ENCODE measurements at regions not wholly inside any gene's neighbourhood (a gene's known extent, or its start where the extent isn't known, plus 50 kb on each side); places are given as distances from the start of the nearest gene placed in this dataset.
A peak's percentile ranks its signal among the peaks of the same experiment; 100 is the strongest.

- no peak overlapping the region for H3K27ac ChIP-seq (replicated peaks in 1 of 4)
- 85% methylated on average over 7 of the region's 8 CpGs for WGBS
- H3K9me3 ChIP-seq: no peaks in the 10 kb centered on the region
- TF ChIP-seq, protein P1, sequence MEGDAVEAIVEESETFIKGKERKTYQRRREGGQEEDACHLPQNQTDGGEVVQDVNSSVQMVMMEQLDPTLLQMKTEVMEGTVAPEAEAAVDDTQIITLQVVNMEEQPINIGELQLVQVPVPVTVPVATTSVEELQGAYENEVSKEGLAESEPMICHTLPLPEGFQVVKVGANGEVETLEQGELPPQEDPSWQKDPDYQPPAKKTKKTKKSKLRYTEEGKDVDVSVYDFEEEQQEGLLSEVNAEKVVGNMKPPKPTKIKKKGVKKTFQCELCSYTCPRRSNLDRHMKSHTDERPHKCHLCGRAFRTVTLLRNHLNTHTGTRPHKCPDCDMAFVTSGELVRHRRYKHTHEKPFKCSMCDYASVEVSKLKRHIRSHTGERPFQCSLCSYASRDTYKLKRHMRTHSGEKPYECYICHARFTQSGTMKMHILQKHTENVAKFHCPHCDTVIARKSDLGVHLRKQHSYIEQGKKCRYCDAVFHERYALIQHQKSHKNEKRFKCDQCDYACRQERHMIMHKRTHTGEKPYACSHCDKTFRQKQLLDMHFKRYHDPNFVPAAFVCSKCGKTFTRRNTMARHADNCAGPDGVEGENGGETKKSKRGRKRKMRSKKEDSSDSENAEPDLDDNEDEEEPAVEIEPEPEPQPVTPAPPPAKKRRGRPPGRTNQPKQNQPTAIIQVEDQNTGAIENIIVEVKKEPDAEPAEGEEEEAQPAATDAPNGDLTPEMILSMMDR (IDR thresholded peaks at IDR 0.05): no peak
- no peak for TF ChIP-seq EP300 (IDR thresholded peaks at IDR 0.05)
- no peak for TF ChIP-seq POLR2A (IDR thresholded peaks at IDR 0.05; ENCODE audit: low read depth)
- TF ChIP-seq POLR2AphosphoS5 (IDR thresholded peaks at IDR 0.05): no peak
- no peak overlapping the region for H3K4me3 ChIP-seq
- no peak for DNase-seq (ENCODE audit: extremely low spot score)
- peaks cover 0 to 4% (median 0%) of the 10 kb centered on the region in 4 donors for H3K27me3 ChIP-seq
- H3K36me3 ChIP-seq: no peaks in the 10 kb centered on the region
- H3K4me1 ChIP-seq: no peaks in the 10 kb centered on the region
- intact Hi-C loops (cut with DNase I): no loop called here
These were observed 59.6 kb upstream of the LINC00305 start for GRCh38 chr18:64208516-64208915.

- DNase-seq (ENCODE audit: extremely low spot score): no peak
These were observed 58.9 kb upstream of the LINC00305 start for GRCh38 chr18:64207820-64208219.

DNA sequence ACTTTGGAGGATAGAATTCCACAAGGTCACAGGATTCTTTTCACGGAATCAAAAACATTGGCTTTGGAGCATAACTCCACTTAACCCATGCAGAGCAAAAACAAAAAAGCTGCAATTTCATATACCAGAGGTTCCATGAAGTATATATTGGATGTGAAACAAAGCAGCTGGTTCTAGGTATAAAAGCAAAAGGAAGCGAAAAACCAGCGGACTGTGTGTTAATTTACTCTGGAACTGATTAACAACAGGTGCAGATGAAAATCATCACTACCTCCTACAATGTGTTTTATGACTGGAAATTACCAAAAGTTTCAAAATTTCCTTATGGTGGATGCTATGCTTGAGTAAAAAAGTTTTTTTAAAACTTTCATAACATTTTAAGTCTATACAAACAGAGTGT, 54.4 kb upstream of the LINC00305 start:
- DNase-seq (ENCODE audit: extremely low spot score): no peak
- 57% methylated on average over 3 of the region's 3 CpGs for WGBS
- intact Hi-C loops (cut with DNase I): no loop called here
- H3K4me1 ChIP-seq: no peaks in the 10 kb centered on the region
- peaks cover 0 to 4% (median 0%) of the 10 kb centered on the region in 4 donors for H3K27me3 ChIP-seq
- no peaks in the 10 kb centered on the region for H3K36me3 ChIP-seq
- H3K9me3 ChIP-seq: no peaks in the 10 kb centered on the region
- no peak overlapping the region for H3K4me3 ChIP-seq
- no peak overlapping the region for H3K27ac ChIP-seq (replicated peaks in 1 of 4)
- TF ChIP-seq POLR2AphosphoS5 (IDR thresholded peaks at IDR 0.05): no peak
- TF ChIP-seq POLR2A (IDR thresholded peaks at IDR 0.05; ENCODE audit: low read depth): no peak

More at GRCh38 chr18:64207820-64208219, 58.9 kb upstream of the LINC00305 start:
- Histone ChIP-seq H3K4me3 (peak overlapping the region in 1 of 4 donors; percentile 32), H3K27me3 (peaks cover 0 to 4% (median 0%) of the 10 kb centered on the region in 4 donors), H3K36me3 (no peaks in the 10 kb centered on the region), H3K4me1 (no peaks in the 10 kb centered on the region), H3K9me3 (no peaks in the 10 kb centered on the region), H3K27ac (replicated peaks in 1 of 4) (no peak overlapping the region)
- 85% methylated on average over 5 of the region's 5 CpGs for WGBS
- TF ChIP-seq POLR2AphosphoS5 (IDR thresholded peaks at IDR 0.05) (no peak), POLR2A (IDR thresholded peaks at IDR 0.05; ENCODE audit: low read depth) (no peak)
- TF ChIP-seq, protein P1 (IDR thresholded peaks at IDR 0.05): no peak
- intact Hi-C loops (cut with DNase I): no loop called here

DNA sequence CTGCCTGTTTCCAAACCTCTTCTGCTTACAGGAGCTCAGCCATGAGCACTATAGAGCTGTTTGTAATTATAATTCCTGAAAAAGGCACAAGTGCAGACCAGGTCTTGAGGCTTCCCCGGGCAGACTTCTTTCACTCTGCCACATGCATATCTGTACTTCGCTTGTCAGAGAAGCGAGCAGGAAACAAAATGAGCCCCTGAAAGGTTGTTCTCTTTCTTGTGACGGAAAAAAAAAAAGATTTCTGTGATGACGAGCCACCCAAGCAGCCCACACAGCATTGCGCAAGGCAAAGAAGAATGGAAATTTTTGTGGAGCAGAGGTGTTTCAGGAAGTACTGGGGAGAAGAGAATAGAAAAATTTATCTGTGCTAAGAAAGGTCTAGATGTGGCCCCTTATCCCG, 54.0 kb upstream of the LINC00305 start:
- no peaks in the 10 kb centered on the region for H3K36me3 ChIP-seq
- intact Hi-C loops (cut with DNase I): no loop called here
- no peak overlapping the region for H3K27ac ChIP-seq (replicated peaks in 1 of 4)
- H3K27me3 ChIP-seq: peaks cover 0 to under 1% (median 0%) of the 10 kb centered on the region in 4 donors
- 56% methylated on average over 7 of the region's 7 CpGs for WGBS
- no peak for TF ChIP-seq EP300 (IDR thresholded peaks at IDR 0.05)
- TF ChIP-seq, protein P1 (IDR thresholded peaks at IDR 0.05): no peak
- no peak for TF ChIP-seq POLR2AphosphoS5 (IDR thresholded peaks at IDR 0.05)
- DNase-seq (ENCODE audit: extremely low spot score): no peak
- no peaks in the 10 kb centered on the region for H3K9me3 ChIP-seq
- H3K4me1 ChIP-seq: no peaks in the 10 kb centered on the region
- no peak overlapping the region for H3K4me3 ChIP-seq

DNA sequence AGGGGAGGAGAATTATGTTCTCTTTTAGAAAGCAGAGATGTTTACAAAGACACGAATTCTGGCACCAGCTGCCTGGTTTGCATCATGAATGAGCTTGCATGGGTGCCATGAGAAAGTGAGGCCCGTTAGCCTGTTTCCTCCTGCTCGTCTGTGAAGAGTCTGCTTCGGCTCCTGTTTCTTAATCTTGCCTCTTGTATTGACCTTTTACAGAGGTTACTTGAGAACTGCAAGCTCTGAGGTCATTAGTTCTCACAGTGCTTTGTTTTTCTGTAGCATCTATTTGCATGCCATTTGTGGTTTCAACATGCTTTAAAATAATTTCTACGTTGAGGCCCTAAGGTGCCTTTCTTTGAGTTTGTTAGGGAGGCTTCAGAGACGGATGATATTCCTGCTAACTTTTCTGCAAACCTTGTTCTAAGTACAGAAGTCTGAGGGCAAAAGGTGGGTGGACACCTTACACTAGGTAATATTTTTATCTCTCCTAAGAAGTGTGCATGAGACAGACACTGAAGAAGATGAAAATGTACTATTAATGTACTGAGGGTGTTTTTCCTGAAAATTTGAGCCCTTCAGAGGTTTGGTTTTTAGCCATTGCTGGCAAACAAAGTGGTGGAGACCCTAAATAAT, 53.4 kb upstream of the LINC00305 start:
- intact Hi-C loops (cut with DNase I): no loop called here
- TF ChIP-seq POLR2A (IDR thresholded peaks at IDR 0.05; ENCODE audit: low read depth): no peak
- no peak for TF ChIP-seq EP300 (IDR thresholded peaks at IDR 0.05)
- TF ChIP-seq, protein P1 (IDR thresholded peaks at IDR 0.05): no peak
- no peak for TF ChIP-seq POLR2AphosphoS5 (IDR thresholded peaks at IDR 0.05)
- H3K27ac ChIP-seq (replicated peaks in 1 of 4): no peak overlapping the region
- no peak overlapping the region for H3K4me3 ChIP-seq
- no peaks in the 10 kb centered on the region for H3K27me3 ChIP-seq
- no peak for DNase-seq (ENCODE audit: extremely low spot score)
- no peaks in the 10 kb centered on the region for H3K4me1 ChIP-seq
- no peaks in the 10 kb centered on the region for H3K9me3 ChIP-seq
- no peaks in the 10 kb centered on the region for H3K36me3 ChIP-seq
- WGBS: 60% methylated on average over 6 of the region's 6 CpGs

Measured in esophagus muscularis mucosa (tissue), 4 donors.